Esophagus muscularis mucosa (tissue), 3 donors: ENCODE measurements at regions not wholly inside any gene's neighbourhood (a gene's known extent, or its start where the extent isn't known, plus 50 kb on each side); places are given as distances from the start of the nearest gene placed in this dataset.

Experiments used
- POLR2A ChIP-seq: fragments of 450-650 bp; IDR thresholded peaks from one replicate; pipeline ENCODE4 v1.6.1; 2017; ENCODE audit warnings: antibody characterized with exemption, moderate library complexity, mild to moderate bottlenecking, low read depth
- POLR2AphosphoS5 ChIP-seq, 2 donors: sonication (generic); formaldehyde crosslinking; IDR thresholded peaks; one replicate each; pipeline ENCODE4 v1.6.1; 2017; ENCODE audit warnings: antibody characterized with exemption in 2 of 2
- TF ChIP-seq, protein P1 (sequence below), 3 experiments: fragments of 200-600 bp in 2 of 3; fragments of 450-650 bp in 1 of 3; sonication (generic) in 2 of 3; IDR thresholded peaks; one replicate each; pipeline ENCODE4 v1.5.1; 2017 to 2019; ENCODE audit warnings: antibody characterized with exemption in 3 of 3, mild to moderate bottlenecking in 2 of 3, moderate library complexity in 1 of 3

DNA sequence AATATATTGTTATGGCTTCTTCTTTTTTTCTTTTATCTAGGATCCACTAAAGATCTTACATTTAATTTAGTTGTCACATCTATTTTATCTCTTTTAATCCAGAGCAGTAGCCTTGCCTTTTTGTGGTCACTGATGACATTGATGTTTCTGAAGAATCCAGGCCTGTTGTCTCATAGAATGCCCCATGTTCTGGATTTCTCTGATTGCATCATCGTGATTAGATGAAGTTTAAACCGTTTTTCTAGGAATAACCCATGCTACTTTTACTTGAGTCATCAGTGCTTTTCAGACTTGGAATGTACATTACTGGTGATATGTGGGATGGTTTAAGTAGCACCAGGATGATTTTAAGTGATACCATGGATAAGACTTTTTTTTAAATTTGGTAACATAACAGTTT, 106.4 kb upstream of the CES5A start:
- no peak for TF ChIP-seq POLR2AphosphoS5 (IDR thresholded peaks at IDR 0.05)
- TF ChIP-seq, protein P1, sequence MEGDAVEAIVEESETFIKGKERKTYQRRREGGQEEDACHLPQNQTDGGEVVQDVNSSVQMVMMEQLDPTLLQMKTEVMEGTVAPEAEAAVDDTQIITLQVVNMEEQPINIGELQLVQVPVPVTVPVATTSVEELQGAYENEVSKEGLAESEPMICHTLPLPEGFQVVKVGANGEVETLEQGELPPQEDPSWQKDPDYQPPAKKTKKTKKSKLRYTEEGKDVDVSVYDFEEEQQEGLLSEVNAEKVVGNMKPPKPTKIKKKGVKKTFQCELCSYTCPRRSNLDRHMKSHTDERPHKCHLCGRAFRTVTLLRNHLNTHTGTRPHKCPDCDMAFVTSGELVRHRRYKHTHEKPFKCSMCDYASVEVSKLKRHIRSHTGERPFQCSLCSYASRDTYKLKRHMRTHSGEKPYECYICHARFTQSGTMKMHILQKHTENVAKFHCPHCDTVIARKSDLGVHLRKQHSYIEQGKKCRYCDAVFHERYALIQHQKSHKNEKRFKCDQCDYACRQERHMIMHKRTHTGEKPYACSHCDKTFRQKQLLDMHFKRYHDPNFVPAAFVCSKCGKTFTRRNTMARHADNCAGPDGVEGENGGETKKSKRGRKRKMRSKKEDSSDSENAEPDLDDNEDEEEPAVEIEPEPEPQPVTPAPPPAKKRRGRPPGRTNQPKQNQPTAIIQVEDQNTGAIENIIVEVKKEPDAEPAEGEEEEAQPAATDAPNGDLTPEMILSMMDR (IDR thresholded peaks at IDR 0.05) = no peak
- TF ChIP-seq POLR2A = no peak
